ENCODE measurements at regions not wholly inside any gene's neighbourhood (a gene's known extent, or its start where the extent isn't known, plus 50 kb on each side); places are given as distances from the start of the nearest gene placed in this dataset.

- no peak overlapping the region for H3K4me2 ChIP-seq (ENCODE audit: low read depth, low read length)
- no peak overlapping the region for H3K4me3 ChIP-seq (ENCODE audit: low read length)
- H3K27me3 ChIP-seq (replicated peaks; ENCODE audit: insufficient read depth, low read length) = no peaks in the 10 kb centered on the region
- no peaks in the 10 kb centered on the region for H3K9me3 ChIP-seq (replicated peaks; ENCODE audit: insufficient read depth, low read length)
- no peak for DNase-seq
- no peaks in the 10 kb centered on the region for H3K36me3 ChIP-seq (replicated peaks; ENCODE audit: insufficient read depth, low read length)
- H3K79me2 ChIP-seq (ENCODE audit: low read length) = no peaks in the 10 kb centered on the region
- no peak overlapping the region for H3K9ac ChIP-seq (ENCODE audit: low read length)
- no peaks in the 10 kb centered on the region for H3K9me2 ChIP-seq (replicated peaks; ENCODE audit: insufficient read depth, low read length)
- no peaks in the 10 kb centered on the region for H3K4me1 ChIP-seq (ENCODE audit: low read length)
- no peaks in the 10 kb centered on the region for H3F3A ChIP-seq (ENCODE audit: insufficient read depth, low read length)
- TF ChIP-seq EZH2 (optimal IDR thresholded peaks at IDR 0.05; ENCODE audit: low read depth, low read length) (no peak), CTCF (IDR thresholded peaks at IDR 0.05; ENCODE audit: low read length) (no peak), EZH2phosphoT487 (IDR thresholded peaks at IDR 0.05; ENCODE audit: low read length) (no peak)
- H3K27ac ChIP-seq (ENCODE audit: low read length) = no peak overlapping the region
- H4K20me1 ChIP-seq (ENCODE audit: insufficient read depth, low read length) = no peaks in the 10 kb centered on the region
- H2AFZ ChIP-seq (ENCODE audit: low read length) = no peak overlapping the region
These were observed 351.7 kb downstream of the NPIPA8 start for GRCh38 chr16:17984810-17985209.

GRCh38 chr16:17983847-17984639 is 352.5 kb downstream of the NPIPA8 start:
- no peaks in the 10 kb centered on the region for H3K36me3 ChIP-seq (replicated peaks; ENCODE audit: insufficient read depth, low read length)
- no peaks in the 10 kb centered on the region for H3K9me2 ChIP-seq (replicated peaks; ENCODE audit: insufficient read depth, low read length)
- H3F3A ChIP-seq (ENCODE audit: insufficient read depth, low read length) = no peaks in the 10 kb centered on the region
- DNase-seq = no peak
- H3K9me3 ChIP-seq (replicated peaks; ENCODE audit: insufficient read depth, low read length) = no peaks in the 10 kb centered on the region
- no peak overlapping the region for H3K4me3 ChIP-seq (ENCODE audit: low read length)
- H3K27me3 ChIP-seq (replicated peaks; ENCODE audit: insufficient read depth, low read length) = no peaks in the 10 kb centered on the region
- no peak overlapping the region for H2AFZ ChIP-seq (ENCODE audit: low read length)
- TF ChIP-seq EZH2 (optimal IDR thresholded peaks at IDR 0.05; ENCODE audit: low read depth, low read length) (no peak), EZH2phosphoT487 (IDR thresholded peaks at IDR 0.05; ENCODE audit: low read length) (no peak), CTCF (IDR thresholded peaks at IDR 0.05; ENCODE audit: low read length) (no peak)
- no peak overlapping the region for H3K4me2 ChIP-seq (ENCODE audit: low read depth, low read length)
- H3K9ac ChIP-seq (ENCODE audit: low read length) = no peak overlapping the region
- H4K20me1 ChIP-seq (ENCODE audit: insufficient read depth, low read length) = no peaks in the 10 kb centered on the region
- H3K4me1 ChIP-seq (ENCODE audit: low read length) = no peaks in the 10 kb centered on the region
- no peak overlapping the region for H3K27ac ChIP-seq (ENCODE audit: low read length)
- no peaks in the 10 kb centered on the region for H3K79me2 ChIP-seq (ENCODE audit: low read length)

GRCh38 chr16:17983114-17983513 is 353.4 kb downstream of the NPIPA8 start:
- H3K9me3 ChIP-seq (replicated peaks; ENCODE audit: insufficient read depth, low read length) = no peaks in the 10 kb centered on the region
- H3K79me2 ChIP-seq (ENCODE audit: low read length) = no peaks in the 10 kb centered on the region
- DNase-seq = no peak
- H3K36me3 ChIP-seq (replicated peaks; ENCODE audit: insufficient read depth, low read length) = no peaks in the 10 kb centered on the region
- H3K9ac ChIP-seq (ENCODE audit: low read length) = no peak overlapping the region
- no peak overlapping the region for H3K4me2 ChIP-seq (ENCODE audit: low read depth, low read length)
- no peaks in the 10 kb centered on the region for H3F3A ChIP-seq (ENCODE audit: insufficient read depth, low read length)
- no peaks in the 10 kb centered on the region for H4K20me1 ChIP-seq (ENCODE audit: insufficient read depth, low read length)
- no peaks in the 10 kb centered on the region for H3K9me2 ChIP-seq (replicated peaks; ENCODE audit: insufficient read depth, low read length)
- no peak for TF ChIP-seq EZH2phosphoT487 (IDR thresholded peaks at IDR 0.05; ENCODE audit: low read length)
- no peak for TF ChIP-seq CTCF (IDR thresholded peaks at IDR 0.05; ENCODE audit: low read length)
- no peak for TF ChIP-seq EZH2 (optimal IDR thresholded peaks at IDR 0.05; ENCODE audit: low read depth, low read length)
- no peak overlapping the region for H3K27ac ChIP-seq (ENCODE audit: low read length)
- H3K27me3 ChIP-seq (replicated peaks; ENCODE audit: insufficient read depth, low read length) = no peaks in the 10 kb centered on the region
- no peak overlapping the region for H3K4me3 ChIP-seq (ENCODE audit: low read length)
- no peaks in the 10 kb centered on the region for H3K4me1 ChIP-seq (ENCODE audit: low read length)
- no peak overlapping the region for H2AFZ ChIP-seq (ENCODE audit: low read length)

Data from MM.1S (cell line).